A549 (cell line): ENCODE measurements at regions not wholly inside any gene's neighbourhood (a gene's known extent, or its start where the extent isn't known, plus 50 kb on each side); places are given as distances from the start of the nearest gene placed in this dataset.

ENCODE experiments used
- ATAC-seq, 2 experiments: fragments of 200-7000 bp in 1 of 2; fragments of >200 bp in 1 of 2; cut with Nextera tagmentation in 1 of 2; cut with Tn5 transposase in 1 of 2; 3 replicates each; pipeline versions ENCODE4 v1.8.0 to v1.9.1; 2018 to 2020; ENCODE audit warnings: mild to moderate bottlenecking in 1 of 2, moderate library complexity in 1 of 2
- CTCF ChIA-PET: fragments of 300-600 bp; sonication (Branson Sonifier 250); formaldehyde crosslinking; extraction: SDS; loops from one replicate; lab custom pipeline; 2021; ENCODE audit warnings: antibody characterized with exemption, inconsistent platforms; lab: Yijun Ruan, JAX
- POLR2A ChIA-PET: fragments of 350-600 bp; formaldehyde crosslinking; extraction: SDS; loops from one replicate; lab custom pipeline; 2021; ENCODE audit warnings: antibody characterized with exemption, inconsistent platforms; lab: Yijun Ruan, JAX
- DNase-seq, 2 experiments: peaks; one replicate each; pipeline versions ENCODE4 v3.0.0 to v3.0.0-alpha.2; 2011 to 2016; ENCODE audit warnings: low read depth in 1 of 2, low spot score in 1 of 2
- FAIRE-seq: peaks from 2 replicates; lab custom pipeline; 2011; peaks lifted over from hg19 to GRCh38; lab: Jason Lieb, UNC
- H3K27ac ChIP-seq, 2 experiments: fragments of >200 bp; sonication (Bioruptor Twin); formaldehyde crosslinking; 3 replicates each; pipeline ENCODE4 v1.5.1; 2016 to 2017
- H3K4me1 ChIP-seq: fragments of >200 bp; sonication (Bioruptor Twin); formaldehyde crosslinking; 3 replicates; pipeline ENCODE4 v1.6.1; 2016
- H3K4me2 ChIP-seq: fragments of >200 bp; sonication (Bioruptor Twin); formaldehyde crosslinking; 3 replicates; pipeline ENCODE4 v1.6.1; 2016
- H3K4me3 ChIP-seq: fragments of >200 bp; sonication (Bioruptor Twin); formaldehyde crosslinking; 3 replicates; pipeline ENCODE4 v1.5.1; 2016
- H3K9me3 ChIP-seq: fragments of >200 bp; sonication (Bioruptor Twin); formaldehyde crosslinking; 3 replicates; pipeline ENCODE4 v1.6.1; 2016
- ATOH8 ChIP-seq: fragments of 250-450 bp; sonication (Bioruptor Pico); IDR thresholded peaks from 2 replicates; pipeline ENCODE4 v1.5.0; 2020; ENCODE audit warnings: low read depth, mild to moderate bottlenecking, moderate library complexity
- BCL3 ChIP-seq: fragments of >200 bp; sonication (Bioruptor Twin); formaldehyde crosslinking; IDR thresholded peaks from 3 replicates; pipeline ENCODE4 v1.6.1; 2016
- CEBPB ChIP-seq, 2 experiments: fragments of >200 bp in 1 of 2; sonication (Bioruptor Twin) in 1 of 2; formaldehyde crosslinking in 1 of 2; IDR thresholded peaks; 2 replicates each; pipeline ENCODE4 v1.6.1; 2012 to 2016
- CHD2 ChIP-seq: fragments of 150-350 bp; IDR thresholded peaks from 2 replicates; pipeline ENCODE4 v1.6.1; 2014; ENCODE audit warnings: low read length; ENCODE audit not compliant: partially characterized antibody
- CHD4 ChIP-seq: fragments of 200-600 bp; sonication (generic); IDR thresholded peaks from 2 replicates; pipeline ENCODE4 v1.6.1; 2016; ENCODE audit warnings: antibody characterized with exemption, mild to moderate bottlenecking, borderline replicate concordance
- EHF ChIP-seq: fragments of 250-450 bp; sonication (Bioruptor Pico); IDR thresholded peaks from 2 replicates; pipeline ENCODE4 v1.5.0; 2020; ENCODE audit warnings: mild to moderate bottlenecking
- EHMT2 ChIP-seq: fragments of 200-600 bp; sonication (generic); IDR thresholded peaks from 2 replicates; pipeline ENCODE4 v1.6.1; 2016; ENCODE audit warnings: antibody characterized with exemption, low read depth, mild to moderate bottlenecking, moderate library complexity
- ELK1 ChIP-seq: fragments of 150-350 bp; IDR thresholded peaks from 2 replicates; pipeline ENCODE4 v1.6.1; 2014; ENCODE audit warnings: low read depth, mild to moderate bottlenecking, low read length
- FOSB ChIP-seq: fragments of 250-450 bp; sonication (Bioruptor Pico); IDR thresholded peaks from 2 replicates; pipeline ENCODE4 v1.5.0; 2020; ENCODE audit warnings: mild to moderate bottlenecking, moderate library complexity
- HMGXB4 ChIP-seq: fragments of 250-450 bp; sonication (Bioruptor Pico); IDR thresholded peaks from 2 replicates; pipeline ENCODE4 v1.5.0; 2021; ENCODE audit warnings: mild to moderate bottlenecking, moderate library complexity, borderline replicate concordance
- HOXA7 ChIP-seq: fragments of 250-450 bp; sonication (Bioruptor Pico); IDR thresholded peaks from 2 replicates; pipeline ENCODE4 v1.5.0; 2020; ENCODE audit warnings: mild to moderate bottlenecking, moderate library complexity
- KDM1A ChIP-seq: fragments of 200-600 bp; sonication (generic); IDR thresholded peaks from 2 replicates; pipeline ENCODE4 v1.6.1; 2016; ENCODE audit warnings: low read depth, mild to moderate bottlenecking
- NR3C1 ChIP-seq: fragments of >200 bp; sonication (Bioruptor Twin); formaldehyde crosslinking; IDR thresholded peaks from 3 replicates; pipeline ENCODE4 v1.6.1; 2017
- POLR2AphosphoS2 ChIP-seq: conservative IDR thresholded peaks from 2 replicates; pipeline ENCODE4 v1.6.1; 2012; ENCODE audit warnings: low read length, improper control_type of control experiment, inconsistent platforms
- REST ChIP-seq: fragments of 200-600 bp; sonication (generic); IDR thresholded peaks from 2 replicates; pipeline ENCODE4 v1.6.1; 2016; ENCODE audit warnings: antibody characterized with exemption, mild to moderate bottlenecking, moderate library complexity
- SMC3 ChIP-seq: fragments of >200 bp; sonication (Bioruptor Twin); formaldehyde crosslinking; IDR thresholded peaks from 3 replicates; pipeline ENCODE4 v1.6.1; 2018; ENCODE audit warnings: inconsistent platforms
- TFCP2L1 ChIP-seq: fragments of 250-450 bp; sonication (Bioruptor Pico); IDR thresholded peaks from 2 replicates; pipeline ENCODE4 v1.5.0; 2021; ENCODE audit warnings: mild to moderate bottlenecking
- ZNF302 ChIP-seq: fragments of 250-450 bp; sonication (Bioruptor Pico); IDR thresholded peaks from 2 replicates; pipeline ENCODE4 v1.9.0; 2021; ENCODE audit warnings: inconsistent platforms, mild to moderate bottlenecking, moderate library complexity
- ZSCAN20 ChIP-seq: fragments of 250-450 bp; sonication (Bioruptor Pico); IDR thresholded peaks from 2 replicates; pipeline ENCODE4 v1.8.0; 2022; ENCODE audit warnings: mild to moderate bottlenecking, moderate library complexity
- WGBS: methylation state at CpG from one replicate; pipeline ENCODE4 v1.1.6; 2017; ENCODE audit errors: missing lambda C conversion rate; 5-methylcytosine and 5-hydroxymethylcytosine counted together

- TF ChIP-seq EHF (CRISPR knock-in tag), result no peak
- TF ChIP-seq BCL3, result no peak
- TF ChIP-seq NR3C1, result no peak
- TF ChIP-seq ELK1, result no peak
- no peak for TF ChIP-seq EHMT2
- no peak for TF ChIP-seq CEBPB (IDR thresholded peaks at IDR 0.05)
- no peak for TF ChIP-seq CHD2
- TF ChIP-seq FOSB (CRISPR knock-in tag), result no peak
- no peak for TF ChIP-seq POLR2AphosphoS2
- no peak for TF ChIP-seq HMGXB4
- no peak for TF ChIP-seq CHD4
- no peak for TF ChIP-seq ZSCAN20 (CRISPR knock-in tag)
- no peak for TF ChIP-seq KDM1A
- TF ChIP-seq SMC3, result no peak
- DNase-seq, result no peak
- H3K9me3 ChIP-seq, result no peaks in the 10 kb centered on the region
- H3K4me3 ChIP-seq, result no peak overlapping the region
- ChIA-PET CTCF (interaction anchor here (2.1 kb wide), 1 partner anchor 8 kb away, joined by 6 read pairs; no protein-coding TSS in a partner anchor), POLR2A (no interaction called here)
- H3K4me2 ChIP-seq, result no peak overlapping the region
- no peaks in the 10 kb centered on the region for H3K4me1 ChIP-seq
- FAIRE-seq, result no peak
- no peak overlapping the region for H3K27ac ChIP-seq
- 44% methylated on average over 5 of the region's 8 CpGs for WGBS
- no peak for ATAC-seq
Measured at GRCh38 chr2:219727771-219728429, 100.5 kb downstream of the SLC4A3 start.

- no peak for TF ChIP-seq ATOH8 (CRISPR knock-in tag)
- TF ChIP-seq ZNF302 (CRISPR knock-in tag), result no peak
- no peak for TF ChIP-seq TFCP2L1 (CRISPR knock-in tag)
- no peak for TF ChIP-seq HOXA7
- no peak for TF ChIP-seq BCL3
- TF ChIP-seq REST, result no peak
- H3K27ac ChIP-seq, result no peak overlapping the region
- no peak overlapping the region for H3K4me3 ChIP-seq
- ChIA-PET CTCF (interaction anchor here (0.5 to 1.2 kb wide), 2 partner anchors 87 to 1845 kb away, joined by 3 to 6 read pairs; no protein-coding TSS in a partner anchor), POLR2A (no interaction called here)
- 60% methylated on average over 9 of the region's 9 CpGs for WGBS
- DNase-seq, result no peak
- H3K4me1 ChIP-seq, result no peaks in the 10 kb centered on the region
- H3K9me3 ChIP-seq, result no peaks in the 10 kb centered on the region
- no peak for ATAC-seq
- FAIRE-seq, result no peak
- H3K4me2 ChIP-seq, result no peak overlapping the region
Measured at GRCh38 chr2:219728991-219729487, 101.6 kb downstream of the SLC4A3 start.
